IPS-20b (cell line): ENCODE measurements at regions not wholly inside any gene's neighbourhood (a gene's known extent, or its start where the extent isn't known, plus 50 kb on each side); places are given as distances from the start of the nearest gene placed in this dataset.

Experiments used
- H3K27ac ChIP-seq: one replicate; pipeline ENCODE4 v1.5.1; 2013; ENCODE audit warnings: low read length
- H3K27me3 ChIP-seq: 2 replicates; pipeline ENCODE4 v1.6.1; 2013; ENCODE audit warnings: mild to moderate bottlenecking, low read length, inconsistent platforms; ENCODE audit not compliant: insufficient read depth
- H3K36me3 ChIP-seq: 2 replicates; pipeline ENCODE4 v1.6.1; 2013; ENCODE audit warnings: low read depth, mild to moderate bottlenecking, inconsistent platforms, low read length, moderate library complexity; ENCODE audit not compliant: insufficient read depth
- H3K4me1 ChIP-seq: 2 replicates; pipeline ENCODE4 v1.6.1; 2013; ENCODE audit warnings: mild to moderate bottlenecking, control low read depth, inconsistent platforms, low read length, moderate library complexity; ENCODE audit not compliant: insufficient read depth
- H3K4me3 ChIP-seq: 2 replicates; pipeline ENCODE4 v1.5.1; 2013; ENCODE audit warnings: mild to moderate bottlenecking, low read length, inconsistent platforms
- H3K9ac ChIP-seq: 2 replicates; pipeline ENCODE4 v1.6.1; 2013; ENCODE audit warnings: low read depth, mild to moderate bottlenecking, inconsistent platforms, low read length, moderate library complexity
- H3K9me3 ChIP-seq: 2 replicates; pipeline ENCODE4 v1.6.1; 2013; ENCODE audit warnings: mild to moderate bottlenecking, low read depth, low read length, inconsistent platforms; ENCODE audit not compliant: insufficient read depth

DNA sequence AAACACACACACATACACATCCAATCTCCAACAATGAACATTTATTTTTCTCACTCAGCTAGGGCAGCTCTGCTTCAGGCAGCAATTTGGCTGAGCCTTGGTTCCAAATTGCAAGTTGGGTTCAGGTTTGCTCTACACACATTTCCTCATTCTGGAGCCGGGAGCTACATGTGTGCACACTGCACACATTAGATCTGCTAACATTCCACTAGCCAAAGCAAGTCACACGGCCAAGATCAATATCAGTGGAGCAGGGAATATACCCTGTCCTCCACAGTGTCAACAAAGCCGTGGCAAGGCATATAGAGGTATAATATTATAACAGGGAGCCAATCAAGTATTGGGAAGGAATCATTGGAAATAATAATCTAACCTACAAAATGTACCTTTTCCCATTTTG, 57.5 kb upstream of the PPP1R3C start:
- H3K4me3 ChIP-seq: no peak overlapping the region
- H3K4me1 ChIP-seq: 0 out of 2 replicates have a peak, but pooled peaks cover 4% of the 10 kb centered on the region
- H3K36me3 ChIP-seq: no peaks in the 10 kb centered on the region
- no peaks in the 10 kb centered on the region for H3K9me3 ChIP-seq
- no peak overlapping the region for H3K9ac ChIP-seq
- no peak overlapping the region for H3K27ac ChIP-seq
- no peaks in the 10 kb centered on the region for H3K27me3 ChIP-seq

DNA sequence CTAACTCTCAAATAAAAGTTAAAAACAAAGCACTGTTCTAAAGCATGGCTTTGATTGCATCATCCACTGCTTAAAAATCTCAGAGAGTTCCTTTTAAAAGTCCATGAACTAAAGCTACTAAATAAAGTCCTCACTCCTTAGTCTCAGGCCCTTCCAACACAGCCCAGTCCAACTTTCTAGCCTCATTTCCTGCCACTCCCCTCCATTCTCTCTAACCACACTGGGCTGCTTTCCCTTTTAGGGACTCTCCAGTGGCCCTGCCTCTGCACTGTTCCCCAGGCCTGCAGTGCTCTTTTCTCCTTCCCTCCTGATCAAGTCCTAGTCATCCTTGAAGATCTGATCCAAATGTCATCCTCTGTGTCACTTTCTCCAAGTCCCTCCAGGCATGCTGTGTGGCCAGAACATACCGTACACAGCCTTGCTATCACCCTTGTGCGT, 56.9 kb upstream of the PPP1R3C start:
- no peaks in the 10 kb centered on the region for H3K36me3 ChIP-seq
- H3K27me3 ChIP-seq: no peaks in the 10 kb centered on the region
- peaks cover 4% of the 10 kb centered on the region; the same call in 1 of the 2 replicates for H3K4me1 ChIP-seq
- no peak overlapping the region for H3K27ac ChIP-seq
- no peak overlapping the region for H3K9ac ChIP-seq
- H3K4me3 ChIP-seq: no peak overlapping the region
- H3K9me3 ChIP-seq: no peaks in the 10 kb centered on the region

DNA sequence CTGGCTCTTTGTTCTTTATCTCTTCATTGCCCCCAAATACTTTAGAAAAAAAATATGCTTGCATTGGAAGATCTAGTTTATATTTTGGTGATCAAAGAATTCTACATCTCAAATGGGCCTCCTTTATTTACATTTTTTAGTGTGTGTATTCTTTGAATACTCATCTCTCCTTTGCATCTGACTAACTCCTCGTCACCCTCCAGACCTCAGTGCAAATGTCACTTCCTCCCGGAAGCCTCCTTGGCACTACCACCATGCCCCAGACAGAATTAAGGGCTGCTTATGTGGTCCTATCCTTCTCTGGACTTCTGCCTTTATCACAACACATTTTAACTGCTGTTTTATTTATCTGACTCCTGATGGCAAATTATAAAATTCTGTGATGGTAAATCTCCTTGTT, 52.0 kb upstream of the PPP1R3C start:
- no peaks in the 10 kb centered on the region for H3K36me3 ChIP-seq
- peaks cover 20% of the 10 kb centered on the region for H3K4me1 ChIP-seq
- H3K4me3 ChIP-seq: no peak overlapping the region
- no peak overlapping the region for H3K27ac ChIP-seq
- H3K9ac ChIP-seq: no peak overlapping the region
- H3K27me3 ChIP-seq: no peaks in the 10 kb centered on the region
- no peaks in the 10 kb centered on the region for H3K9me3 ChIP-seq

DNA sequence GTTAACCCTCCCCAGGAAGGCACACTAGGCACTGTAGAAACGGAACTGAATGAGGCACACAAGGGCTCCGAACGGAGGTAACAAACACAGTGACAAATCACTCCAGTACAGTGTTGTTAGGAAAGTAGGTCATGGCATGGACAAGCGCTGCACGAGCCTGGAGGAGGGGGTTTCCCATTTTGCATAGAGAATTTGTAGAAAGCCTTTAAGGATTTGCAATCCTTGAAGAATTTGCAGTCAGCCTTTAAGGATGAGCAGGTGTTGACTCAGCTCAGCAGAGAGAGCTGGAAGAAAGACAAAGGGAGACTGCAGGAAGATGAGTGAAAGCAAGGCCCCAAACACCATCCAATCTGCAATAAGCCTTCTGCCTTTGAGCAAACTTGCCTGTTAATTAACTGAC, 51.1 kb upstream of the PPP1R3C start:
- Histone ChIP-seq H3K4me3 (no peak overlapping the region), H3K4me1 (peaks cover 20% of the 10 kb centered on the region), H3K9me3 (no peaks in the 10 kb centered on the region), H3K36me3 (no peaks in the 10 kb centered on the region), H3K9ac (no peak overlapping the region), H3K27ac (no peak overlapping the region), H3K27me3 (no peaks in the 10 kb centered on the region)

DNA sequence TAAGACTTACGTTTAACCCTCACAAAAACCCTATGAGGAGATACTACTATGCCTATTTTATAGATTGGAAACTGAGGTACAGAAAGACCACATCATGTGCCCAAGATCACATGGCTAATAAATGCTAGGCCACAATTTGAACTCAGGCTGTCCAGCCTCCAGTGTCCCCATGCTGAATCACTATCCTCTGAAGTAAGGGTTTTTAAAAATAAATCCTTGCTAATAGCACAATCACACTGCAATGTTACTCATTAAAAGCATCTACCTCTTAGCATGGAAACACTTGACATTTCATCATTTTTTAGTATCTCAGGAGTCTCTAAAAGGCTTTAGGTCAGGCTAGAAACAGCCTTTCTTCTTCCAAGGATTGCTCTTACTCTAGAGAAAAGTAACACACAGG, 50.0 kb upstream of the PPP1R3C start:
- Histone ChIP-seq H3K4me1 (peaks cover 20% of the 10 kb centered on the region), H3K9me3 (no peaks in the 10 kb centered on the region), H3K27me3 (no peaks in the 10 kb centered on the region), H3K4me3 (no peak overlapping the region), H3K36me3 (no peaks in the 10 kb centered on the region), H3K27ac (no peak overlapping the region), H3K9ac (no peak overlapping the region)
